Bronchial epithelial cell (primary cell): ENCODE measurements at regions not wholly inside any gene's neighbourhood (a gene's known extent, or its start where the extent isn't known, plus 50 kb on each side); places are given as distances from the start of the nearest gene placed in this dataset.

ENCODE experiments used
- DNase-seq: peaks from one replicate; pipeline ENCODE4 v3.0.0-alpha.2; 2010; ENCODE audit warnings: low read depth
- FAIRE-seq: peaks from 2 replicates; lab custom pipeline; 2011; peaks lifted over from hg19 to GRCh38; lab: Jason Lieb, UNC
- H3K27me3 ChIP-seq: 2 replicates; pipeline ENCODE4 v1.5.1; 2011; ENCODE audit warnings: low read length; ENCODE audit not compliant: control insufficient read depth, insufficient read depth
- H3K36me3 ChIP-seq: 2 replicates; pipeline ENCODE4 v1.5.1; 2011; ENCODE audit warnings: low read length; ENCODE audit not compliant: control insufficient read depth, insufficient read depth
- H3K4me3 ChIP-seq: 2 replicates; pipeline ENCODE4 v1.5.1; 2011; ENCODE audit warnings: mild to moderate bottlenecking, low read depth, low read length, control low read depth
- TF ChIP-seq, protein P1 (sequence below): IDR thresholded peaks from 2 replicates; pipeline ENCODE4 v1.5.1; 2011; ENCODE audit warnings: mild to moderate bottlenecking, moderate library complexity, low read length, control low read depth, inconsistent platforms; ENCODE audit not compliant: insufficient read depth, severe bottlenecking

DNA sequence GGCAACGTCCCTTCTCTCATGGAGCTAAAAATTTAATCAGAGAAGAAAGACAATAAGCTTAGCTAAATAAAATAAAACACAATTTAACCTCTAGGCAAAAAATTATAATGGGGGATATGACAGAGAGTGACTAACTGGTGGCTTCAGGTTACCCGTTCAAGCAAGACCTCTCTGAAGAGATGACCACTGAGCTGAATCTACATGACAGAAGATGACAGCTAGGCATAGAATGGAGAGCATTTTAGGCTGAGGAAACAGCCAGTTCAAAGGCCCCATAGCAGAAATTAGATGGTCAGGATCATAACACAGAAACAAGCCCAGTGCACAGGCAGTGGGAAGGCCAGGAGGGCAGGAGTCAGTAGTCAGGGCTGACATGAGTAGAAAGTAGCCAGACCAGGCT lies 1094.3 kb downstream of the VRK1 start:
- TF ChIP-seq, protein P1, sequence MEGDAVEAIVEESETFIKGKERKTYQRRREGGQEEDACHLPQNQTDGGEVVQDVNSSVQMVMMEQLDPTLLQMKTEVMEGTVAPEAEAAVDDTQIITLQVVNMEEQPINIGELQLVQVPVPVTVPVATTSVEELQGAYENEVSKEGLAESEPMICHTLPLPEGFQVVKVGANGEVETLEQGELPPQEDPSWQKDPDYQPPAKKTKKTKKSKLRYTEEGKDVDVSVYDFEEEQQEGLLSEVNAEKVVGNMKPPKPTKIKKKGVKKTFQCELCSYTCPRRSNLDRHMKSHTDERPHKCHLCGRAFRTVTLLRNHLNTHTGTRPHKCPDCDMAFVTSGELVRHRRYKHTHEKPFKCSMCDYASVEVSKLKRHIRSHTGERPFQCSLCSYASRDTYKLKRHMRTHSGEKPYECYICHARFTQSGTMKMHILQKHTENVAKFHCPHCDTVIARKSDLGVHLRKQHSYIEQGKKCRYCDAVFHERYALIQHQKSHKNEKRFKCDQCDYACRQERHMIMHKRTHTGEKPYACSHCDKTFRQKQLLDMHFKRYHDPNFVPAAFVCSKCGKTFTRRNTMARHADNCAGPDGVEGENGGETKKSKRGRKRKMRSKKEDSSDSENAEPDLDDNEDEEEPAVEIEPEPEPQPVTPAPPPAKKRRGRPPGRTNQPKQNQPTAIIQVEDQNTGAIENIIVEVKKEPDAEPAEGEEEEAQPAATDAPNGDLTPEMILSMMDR, result no peak
- no peaks in the 10 kb centered on the region for H3K27me3 ChIP-seq
- DNase-seq (no peak), FAIRE-seq (no peak)
- H3K4me3 ChIP-seq, result no peak overlapping the region
- H3K36me3 ChIP-seq, result no peaks in the 10 kb centered on the region

DNA sequence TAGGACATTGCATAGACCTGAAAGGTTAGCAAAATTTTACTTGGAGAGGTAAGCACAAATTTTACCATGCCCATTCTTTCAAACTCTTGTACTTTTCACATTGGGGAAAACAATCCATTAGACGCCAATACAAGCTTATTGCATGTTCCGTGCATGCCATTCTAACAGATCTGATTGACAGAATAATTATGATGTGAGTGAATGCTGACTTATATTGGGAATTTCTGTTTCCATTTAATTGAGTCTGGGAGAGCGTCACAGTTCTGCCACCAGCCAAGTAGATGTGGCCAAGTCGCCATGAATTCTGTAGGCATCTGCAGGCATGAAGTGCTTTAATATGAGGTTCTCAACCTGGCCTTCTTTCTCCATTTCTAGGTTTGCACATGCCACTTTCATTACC lies 1097.4 kb downstream of the VRK1 start:
- H3K4me3 ChIP-seq, result no peak overlapping the region
- TF ChIP-seq, protein P1, result no peak
- no peaks in the 10 kb centered on the region for H3K27me3 ChIP-seq
- H3K36me3 ChIP-seq, result no peaks in the 10 kb centered on the region
- no peak for FAIRE-seq
- DNase-seq, result no peak

DNA sequence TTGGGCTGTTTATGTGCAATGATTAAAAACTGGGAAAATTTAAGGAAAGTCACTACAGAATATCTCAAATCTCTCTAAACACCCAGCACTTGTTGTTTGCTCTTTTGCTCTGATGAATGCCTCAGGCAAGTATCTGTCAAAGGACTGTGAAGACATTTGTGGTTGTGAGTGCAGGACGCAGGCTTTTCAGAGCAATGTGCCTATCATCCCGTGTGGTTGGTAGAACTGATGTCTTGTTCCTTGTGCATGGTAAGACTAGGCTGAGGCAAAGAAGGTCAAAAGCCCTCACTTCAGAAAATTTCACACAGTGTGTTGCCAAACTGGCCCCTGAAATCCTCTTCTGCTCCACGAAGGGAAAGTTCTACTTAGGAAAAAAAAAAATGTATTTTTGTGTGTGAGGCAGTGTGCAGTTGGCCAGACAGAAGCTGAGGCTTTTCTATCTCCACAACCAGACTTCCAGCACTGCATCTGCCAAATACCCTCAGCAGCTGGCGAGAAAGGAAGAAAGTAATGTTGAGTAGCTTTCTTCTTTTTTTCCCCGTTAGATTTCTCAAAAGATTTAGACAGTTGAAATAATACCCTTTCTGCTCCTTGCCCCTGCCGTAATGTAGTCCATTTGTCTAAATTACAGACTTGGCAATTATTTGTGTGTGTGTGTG lies 1103.1 kb downstream of the VRK1 start:
- Histone ChIP-seq H3K4me3 (no peak overlapping the region), H3K27me3 (no peaks in the 10 kb centered on the region), H3K36me3 (no peaks in the 10 kb centered on the region)
- DNase-seq, result no peak
- no peak for FAIRE-seq
- TF ChIP-seq, protein P1, result no peak

DNA sequence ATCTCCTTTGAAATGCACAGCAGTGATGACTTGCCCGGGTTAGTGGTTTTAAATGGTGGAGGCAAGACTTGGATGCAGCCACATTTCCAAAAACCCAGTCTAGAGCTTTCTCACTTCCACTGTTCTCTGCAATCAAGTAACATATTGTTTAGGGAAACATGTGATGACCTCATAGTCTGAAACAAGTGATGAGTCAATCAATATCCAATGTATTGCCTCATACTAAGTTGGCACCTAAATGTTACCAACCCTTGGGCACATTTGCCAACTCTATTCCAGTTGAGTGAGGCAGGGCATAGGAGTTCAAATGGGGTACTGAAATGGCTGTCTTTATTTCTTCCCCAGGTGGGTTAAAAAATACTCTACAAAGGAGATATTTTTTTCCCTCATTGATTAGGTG lies 1105.4 kb downstream of the VRK1 start:
- H3K4me3 ChIP-seq, result no peak overlapping the region
- FAIRE-seq (no peak), DNase-seq (peak; percentile 72)
- TF ChIP-seq, protein P1, result no peak
- H3K27me3 ChIP-seq, result no peaks in the 10 kb centered on the region
- H3K36me3 ChIP-seq, result no peaks in the 10 kb centered on the region

DNA sequence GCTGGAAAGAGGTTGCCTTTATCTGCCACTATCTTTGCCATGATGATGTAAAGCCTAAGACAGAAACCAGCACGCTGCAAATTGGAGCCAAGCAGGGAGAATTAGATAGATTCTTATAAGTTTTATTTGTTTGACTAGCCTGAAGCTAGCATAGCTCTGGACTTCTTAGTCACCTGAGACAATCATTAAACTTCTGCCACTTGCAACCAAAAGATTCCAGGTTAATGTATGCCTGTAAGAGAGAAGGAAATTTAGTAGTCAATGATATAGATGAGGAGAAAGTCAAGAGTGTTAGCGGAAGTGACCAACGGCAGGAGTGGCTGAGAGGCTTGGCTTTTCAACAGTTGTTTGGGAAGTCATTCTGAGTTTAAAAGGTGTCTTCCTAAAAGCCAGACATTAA lies 1106.6 kb downstream of the VRK1 start:
- DNase-seq (no peak), FAIRE-seq (no peak)
- H3K36me3 ChIP-seq, result no peaks in the 10 kb centered on the region
- no peak overlapping the region for H3K4me3 ChIP-seq
- no peaks in the 10 kb centered on the region for H3K27me3 ChIP-seq
- TF ChIP-seq, protein P1, result no peak

DNA sequence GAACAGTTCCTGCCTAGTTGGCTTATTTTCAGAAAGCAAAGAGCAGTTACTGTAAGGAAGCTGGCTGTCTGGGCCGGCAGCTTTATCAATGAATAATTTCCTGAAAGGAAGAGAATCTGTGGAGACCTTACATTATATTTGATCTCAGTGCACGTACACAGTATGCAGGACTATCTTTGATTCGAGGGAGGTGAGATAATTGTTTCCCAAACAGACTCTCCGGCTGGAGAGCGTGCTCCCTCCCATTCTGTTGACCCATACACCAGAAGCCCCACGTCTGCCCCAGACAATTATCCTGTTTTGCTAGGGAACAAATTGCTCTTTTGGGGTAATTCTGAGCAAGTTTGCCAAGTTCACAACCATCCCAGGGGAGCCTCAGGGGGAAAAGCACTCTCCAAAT lies 1115.0 kb downstream of the VRK1 start:
- H3K36me3 ChIP-seq, result no peaks in the 10 kb centered on the region
- TF ChIP-seq, protein P1, result no peak
- no peak overlapping the region for H3K4me3 ChIP-seq
- peaks cover 5% of the 10 kb centered on the region for H3K27me3 ChIP-seq
- FAIRE-seq, result no peak
- DNase-seq, result no peak
